ENCODE measurements at regions not wholly inside any gene's neighbourhood (a gene's known extent, or its start where the extent isn't known, plus 50 kb on each side); places are given as distances from the start of the nearest gene placed in this dataset.

GRCh38 chr11:127339376-127339775, 338.8 kb upstream of the KIRREL3 start:
- no peaks in the 10 kb centered on the region for H3K27me3 Mint-ChIP-seq (ENCODE audit: unreplicated experiment)

GRCh38 chr11:127338380-127339259, 338.1 kb upstream of the KIRREL3 start:
- no peaks in the 10 kb centered on the region for H3K36me3 Mint-ChIP-seq (ENCODE audit: unreplicated experiment)
- no peaks in the 10 kb centered on the region for H3K4me1 Mint-ChIP-seq (ENCODE audit: low read depth, unreplicated experiment)
- no peak for TF ChIP-seq CTCF (IDR thresholded peaks at IDR 0.05; ENCODE audit: partially characterized antibody, unreplicated experiment)
- no peaks in the 10 kb centered on the region for H3K9me3 Mint-ChIP-seq (ENCODE audit: unreplicated experiment)
- H3K27me3 Mint-ChIP-seq (ENCODE audit: unreplicated experiment): no peaks in the 10 kb centered on the region
- no peak overlapping the region for H3K4me3 Mint-ChIP-seq (ENCODE audit: unreplicated experiment)
- no peak for DNase-seq
- H3K27ac Mint-ChIP-seq (ENCODE audit: unreplicated experiment): no peak overlapping the region

More at GRCh38 chr11:127339376-127339775, 338.8 kb upstream of the KIRREL3 start:
- TF ChIP-seq CTCF (IDR thresholded peaks at IDR 0.05; ENCODE audit: partially characterized antibody, unreplicated experiment): no peak
- Mint-ChIP-seq H3K36me3 (ENCODE audit: unreplicated experiment) (no peaks in the 10 kb centered on the region), H3K4me1 (ENCODE audit: low read depth, unreplicated experiment) (no peaks in the 10 kb centered on the region), H3K4me3 (ENCODE audit: unreplicated experiment) (no peak overlapping the region), H3K27ac (ENCODE audit: unreplicated experiment) (no peak overlapping the region), H3K9me3 (ENCODE audit: unreplicated experiment) (no peaks in the 10 kb centered on the region)
- DNase-seq: no peak

- DNase-seq: no peak
- Mint-ChIP-seq H3K9me3 (ENCODE audit: unreplicated experiment) (no peaks in the 10 kb centered on the region), H3K4me3 (ENCODE audit: unreplicated experiment) (no peak overlapping the region)
These were observed 333.9 kb upstream of the KIRREL3 start for GRCh38 chr11:127334466-127334865.

GRCh38 chr11:127332896-127333295, 332.3 kb upstream of the KIRREL3 start:
- no peak overlapping the region for H3K27ac Mint-ChIP-seq (ENCODE audit: unreplicated experiment)
- H3K9me3 Mint-ChIP-seq (ENCODE audit: unreplicated experiment): no peaks in the 10 kb centered on the region
- H3K36me3 Mint-ChIP-seq (ENCODE audit: unreplicated experiment): peaks cover 6% of the 10 kb centered on the region
- TF ChIP-seq CTCF (IDR thresholded peaks at IDR 0.05; ENCODE audit: partially characterized antibody, unreplicated experiment): no peak
- no peak overlapping the region for H3K4me3 Mint-ChIP-seq (ENCODE audit: unreplicated experiment)
- DNase-seq: no peak
- no peaks in the 10 kb centered on the region for H3K4me1 Mint-ChIP-seq (ENCODE audit: low read depth, unreplicated experiment)
- no peaks in the 10 kb centered on the region for H3K27me3 Mint-ChIP-seq (ENCODE audit: unreplicated experiment)

More at GRCh38 chr11:127334466-127334865, 333.9 kb upstream of the KIRREL3 start:
- no peak for TF ChIP-seq CTCF (IDR thresholded peaks at IDR 0.05; ENCODE audit: partially characterized antibody, unreplicated experiment)
- no peak overlapping the region for H3K27ac Mint-ChIP-seq (ENCODE audit: unreplicated experiment)
- H3K4me1 Mint-ChIP-seq (ENCODE audit: low read depth, unreplicated experiment): no peaks in the 10 kb centered on the region
- peaks cover 6% of the 10 kb centered on the region for H3K36me3 Mint-ChIP-seq (ENCODE audit: unreplicated experiment)
- no peaks in the 10 kb centered on the region for H3K27me3 Mint-ChIP-seq (ENCODE audit: unreplicated experiment)

- no peak for TF ChIP-seq CTCF (IDR thresholded peaks at IDR 0.05; ENCODE audit: partially characterized antibody, unreplicated experiment)
- Mint-ChIP-seq H3K4me1 (ENCODE audit: low read depth, unreplicated experiment) (no peaks in the 10 kb centered on the region), H3K27me3 (ENCODE audit: unreplicated experiment) (no peaks in the 10 kb centered on the region), H3K27ac (ENCODE audit: unreplicated experiment) (no peak overlapping the region), H3K4me3 (ENCODE audit: unreplicated experiment) (no peak overlapping the region), H3K9me3 (ENCODE audit: unreplicated experiment) (no peaks in the 10 kb centered on the region), H3K36me3 (ENCODE audit: unreplicated experiment) (peaks cover 6% of the 10 kb centered on the region)
- DNase-seq: no peak
These were observed 329.5 kb upstream of the KIRREL3 start for GRCh38 chr11:127330044-127330443.
